Spinal cord (tissue), 9 donors: ENCODE measurements at regions not wholly inside any gene's neighbourhood (a gene's known extent, or its start where the extent isn't known, plus 50 kb on each side); places are given as distances from the start of the nearest gene placed in this dataset.

Source experiments
- DNase-seq, 6 donors: peaks; one replicate each; pipeline versions ENCODE4 v3.0.0 to v3.0.0-alpha.2; 2013 to 2015; ENCODE audit warnings: low spot score in 6 of 6, low read depth in 4 of 6
- H3K27ac ChIP-seq: one replicate; pipeline ENCODE4 v1.5.1; 2013; ENCODE audit warnings: low read depth, low read length, control low read depth
- H3K27me3 ChIP-seq: one replicate; pipeline ENCODE4 v1.6.1; 2013; ENCODE audit warnings: low read length; ENCODE audit not compliant: control insufficient read depth, insufficient read depth
- H3K36me3 ChIP-seq: one replicate; pipeline ENCODE4 v1.6.1; 2013; ENCODE audit warnings: low read length; ENCODE audit not compliant: control insufficient read depth, insufficient read depth
- H3K4me1 ChIP-seq: one replicate; pipeline ENCODE4 v1.6.1; 2013; ENCODE audit warnings: low read length; ENCODE audit not compliant: control insufficient read depth, insufficient read depth
- H3K4me3 ChIP-seq: one replicate; pipeline ENCODE4 v1.5.1; 2013; ENCODE audit warnings: low read depth, low read length, control low read depth
- H3K9me3 ChIP-seq: one replicate; pipeline ENCODE4 v1.6.1; 2013; ENCODE audit warnings: low read length; ENCODE audit not compliant: control insufficient read depth, insufficient read depth
- WGBS: methylation state at CpG from one replicate; pipeline ENCODE4 v1.1.5; 2013; ENCODE audit warnings: missing lambda C conversion rate; ENCODE audit not compliant: insufficient coverage; 5-methylcytosine and 5-hydroxymethylcytosine counted together
- donor health status: healthy.

GRCh38 chr2:220441404-220441803 lies 814.0 kb downstream of the SLC4A3 start:
- no peak for DNase-seq
- WGBS, result no CpG with 5 or more reads among the region's 3 CpGs
- Histone ChIP-seq H3K9me3 (no peaks in the 10 kb centered on the region), H3K4me3 (no peak overlapping the region), H3K36me3 (no peaks in the 10 kb centered on the region), H3K27ac (no peak overlapping the region), H3K27me3 (no peaks in the 10 kb centered on the region), H3K4me1 (no peaks in the 10 kb centered on the region)

- H3K27ac ChIP-seq, result no peak overlapping the region
- no peak for DNase-seq
- H3K27me3 ChIP-seq, result no peaks in the 10 kb centered on the region
- 65% methylated on average over 2 of the region's 3 CpGs for WGBS
- H3K9me3 ChIP-seq, result no peaks in the 10 kb centered on the region
- no peaks in the 10 kb centered on the region for H3K4me1 ChIP-seq
- H3K4me3 ChIP-seq, result no peak overlapping the region
- no peaks in the 10 kb centered on the region for H3K36me3 ChIP-seq
Observed at GRCh38 chr2:220442012-220442411, 814.6 kb downstream of the SLC4A3 start.

- no peaks in the 10 kb centered on the region for H3K4me1 ChIP-seq
- DNase-seq, result no peak
- H3K27me3 ChIP-seq, result no peaks in the 10 kb centered on the region
- no peak overlapping the region for H3K4me3 ChIP-seq
- H3K36me3 ChIP-seq, result no peaks in the 10 kb centered on the region
- H3K27ac ChIP-seq, result no peak overlapping the region
- WGBS, result no CpG with 5 or more reads among the region's 2 CpGs
- H3K9me3 ChIP-seq, result no peaks in the 10 kb centered on the region
Observed at GRCh38 chr2:220445429-220446105, 818.1 kb downstream of the SLC4A3 start.

GRCh38 chr2:220446106-220446712 lies 818.8 kb downstream of the SLC4A3 start:
- H3K4me3 ChIP-seq, result no peak overlapping the region
- no peaks in the 10 kb centered on the region for H3K27me3 ChIP-seq
- no peak for DNase-seq
- no peak overlapping the region for H3K27ac ChIP-seq
- no peaks in the 10 kb centered on the region for H3K36me3 ChIP-seq
- no peaks in the 10 kb centered on the region for H3K4me1 ChIP-seq
- WGBS, result 88% methylated on average over 8 of the region's 8 CpGs
- no peaks in the 10 kb centered on the region for H3K9me3 ChIP-seq

GRCh38 chr2:220450846-220451245 lies 823.4 kb downstream of the SLC4A3 start:
- Histone ChIP-seq H3K27me3 (no peaks in the 10 kb centered on the region), H3K4me1 (no peaks in the 10 kb centered on the region), H3K4me3 (no peak overlapping the region), H3K9me3 (no peaks in the 10 kb centered on the region), H3K27ac (no peak overlapping the region), H3K36me3 (no peaks in the 10 kb centered on the region)
- no CpG with 5 or more reads among the region's 2 CpGs for WGBS
- peak in 1 of 6 donors; percentile 55 for DNase-seq

GRCh38 chr2:220451438-220451837 lies 824.0 kb downstream of the SLC4A3 start:
- WGBS, result no CpG with 5 or more reads among the region's 3 CpGs
- Histone ChIP-seq H3K4me3 (no peak overlapping the region), H3K36me3 (no peaks in the 10 kb centered on the region), H3K9me3 (no peaks in the 10 kb centered on the region), H3K27me3 (no peaks in the 10 kb centered on the region), H3K27ac (no peak overlapping the region), H3K4me1 (no peaks in the 10 kb centered on the region)
- no peak for DNase-seq

- Histone ChIP-seq H3K27me3 (no peaks in the 10 kb centered on the region), H3K36me3 (no peaks in the 10 kb centered on the region), H3K27ac (no peak overlapping the region), H3K9me3 (no peaks in the 10 kb centered on the region), H3K4me1 (no peaks in the 10 kb centered on the region), H3K4me3 (no peak overlapping the region)
- no CpG with 5 or more reads among the region's 2 CpGs for WGBS
- peak in 2 of 6 donors; percentile 19 to 38 for DNase-seq
Observed at GRCh38 chr2:220452561-220452960, 825.1 kb downstream of the SLC4A3 start.

- peak in 2 of 6 donors; percentile 70 to 73 for DNase-seq
- H3K4me1 ChIP-seq, result no peaks in the 10 kb centered on the region
Observed at GRCh38 chr2:220455351-220455990, 828.0 kb downstream of the SLC4A3 start.

GRCh38 chr2:220458051-220458450 lies 830.6 kb downstream of the SLC4A3 start:
- no peaks in the 10 kb centered on the region for H3K36me3 ChIP-seq
- no peaks in the 10 kb centered on the region for H3K27me3 ChIP-seq
- H3K9me3 ChIP-seq, result no peaks in the 10 kb centered on the region
- no peak overlapping the region for H3K4me3 ChIP-seq
- H3K27ac ChIP-seq, result no peak overlapping the region
- peak in 1 of 6 donors; percentile 32 for DNase-seq
- H3K4me1 ChIP-seq, result no peaks in the 10 kb centered on the region

More at GRCh38 chr2:220455351-220455990, 828.0 kb downstream of the SLC4A3 start:
- Histone ChIP-seq H3K4me3 (no peak overlapping the region), H3K27me3 (no peaks in the 10 kb centered on the region), H3K9me3 (no peaks in the 10 kb centered on the region), H3K27ac (no peak overlapping the region), H3K36me3 (no peaks in the 10 kb centered on the region)
- no CpG with 5 or more reads among the region's 3 CpGs for WGBS
